ENCODE measurements at regions not wholly inside any gene's neighbourhood (a gene's known extent, or its start where the extent isn't known, plus 50 kb on each side); places are given as distances from the start of the nearest gene placed in this dataset.

DNA sequence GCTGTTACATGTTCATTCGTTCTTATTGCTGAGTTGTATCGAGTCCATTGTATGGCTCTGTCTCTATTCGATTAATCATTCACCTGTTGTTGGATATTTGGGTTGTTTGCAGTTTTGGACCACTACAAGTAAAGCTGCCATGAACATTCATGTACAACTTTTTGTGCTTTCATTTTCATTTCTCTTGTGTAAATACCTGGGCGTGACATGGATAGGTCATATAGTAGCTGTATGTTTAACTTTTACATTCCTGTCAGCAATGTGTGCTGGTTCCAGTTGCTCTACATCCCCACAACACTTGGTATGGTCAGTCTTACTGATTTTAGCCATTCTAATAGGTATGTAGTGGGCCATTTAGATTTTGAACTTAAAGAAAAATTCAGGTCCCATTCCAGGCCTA is 194.2 kb upstream of the PLET1 start:
- TF ChIP-seq, protein P1, sequence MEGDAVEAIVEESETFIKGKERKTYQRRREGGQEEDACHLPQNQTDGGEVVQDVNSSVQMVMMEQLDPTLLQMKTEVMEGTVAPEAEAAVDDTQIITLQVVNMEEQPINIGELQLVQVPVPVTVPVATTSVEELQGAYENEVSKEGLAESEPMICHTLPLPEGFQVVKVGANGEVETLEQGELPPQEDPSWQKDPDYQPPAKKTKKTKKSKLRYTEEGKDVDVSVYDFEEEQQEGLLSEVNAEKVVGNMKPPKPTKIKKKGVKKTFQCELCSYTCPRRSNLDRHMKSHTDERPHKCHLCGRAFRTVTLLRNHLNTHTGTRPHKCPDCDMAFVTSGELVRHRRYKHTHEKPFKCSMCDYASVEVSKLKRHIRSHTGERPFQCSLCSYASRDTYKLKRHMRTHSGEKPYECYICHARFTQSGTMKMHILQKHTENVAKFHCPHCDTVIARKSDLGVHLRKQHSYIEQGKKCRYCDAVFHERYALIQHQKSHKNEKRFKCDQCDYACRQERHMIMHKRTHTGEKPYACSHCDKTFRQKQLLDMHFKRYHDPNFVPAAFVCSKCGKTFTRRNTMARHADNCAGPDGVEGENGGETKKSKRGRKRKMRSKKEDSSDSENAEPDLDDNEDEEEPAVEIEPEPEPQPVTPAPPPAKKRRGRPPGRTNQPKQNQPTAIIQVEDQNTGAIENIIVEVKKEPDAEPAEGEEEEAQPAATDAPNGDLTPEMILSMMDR (IDR thresholded peaks at IDR 0.05; ENCODE audit: low read depth, low read length, missing input control) = no peak
- TF ChIP-seq TAF1 (conservative IDR thresholded peaks at IDR 0.05) = no peak

All from liver (tissue), 3 donors.